WTC11 (cell line): ENCODE measurements at regions not wholly inside any gene's neighbourhood (a gene's known extent, or its start where the extent isn't known, plus 50 kb on each side); places are given as distances from the start of the nearest gene placed in this dataset.

Source experiments
- ATF1 ChIP-seq: sonication (generic); formaldehyde crosslinking; IDR thresholded peaks from 2 replicates; pipeline ENCODE4 v1.8.1; 2023; ENCODE audit warnings: mild to moderate bottlenecking, moderate library complexity, missing genetic modification reagents
- ATF6 ChIP-seq: sonication (generic); formaldehyde crosslinking; IDR thresholded peaks from 2 replicates; pipeline ENCODE4 v1.8.1; 2023; ENCODE audit warnings: mild to moderate bottlenecking, missing genetic modification reagents
- CTCF ChIP-seq: fragments of 200-600 bp; IDR thresholded peaks from 2 replicates; pipeline ENCODE4 v1.8.0; 2022; ENCODE audit warnings: antibody characterized with exemption

GRCh38 chr6:118705544-118706491 is 54.4 kb upstream of the CEP85L start:
- TF ChIP-seq CTCF (no peak), ATF6 (no peak), ATF1 (CRISPR knock-in tag) (no peak)
